Pons (tissue), 1 donor: ENCODE measurements at regions not wholly inside any gene's neighbourhood (a gene's known extent, or its start where the extent isn't known, plus 50 kb on each side); places are given as distances from the start of the nearest gene placed in this dataset.
"Not testable (repeated sequence)": the region's sequence is repeated elsewhere in the genome, so short reads cannot be mapped to it uniquely, and the experiment has no call there.

ENCODE experiments used
- DNase-seq: peaks from one replicate; pipeline ENCODE4 v3.0.0-alpha.2; 2016; ENCODE audit warnings: low spot score

GRCh38 chr6:81105998-81106397, 646.5 kb downstream of the TENT5A start:
- no peak for DNase-seq

DNA sequence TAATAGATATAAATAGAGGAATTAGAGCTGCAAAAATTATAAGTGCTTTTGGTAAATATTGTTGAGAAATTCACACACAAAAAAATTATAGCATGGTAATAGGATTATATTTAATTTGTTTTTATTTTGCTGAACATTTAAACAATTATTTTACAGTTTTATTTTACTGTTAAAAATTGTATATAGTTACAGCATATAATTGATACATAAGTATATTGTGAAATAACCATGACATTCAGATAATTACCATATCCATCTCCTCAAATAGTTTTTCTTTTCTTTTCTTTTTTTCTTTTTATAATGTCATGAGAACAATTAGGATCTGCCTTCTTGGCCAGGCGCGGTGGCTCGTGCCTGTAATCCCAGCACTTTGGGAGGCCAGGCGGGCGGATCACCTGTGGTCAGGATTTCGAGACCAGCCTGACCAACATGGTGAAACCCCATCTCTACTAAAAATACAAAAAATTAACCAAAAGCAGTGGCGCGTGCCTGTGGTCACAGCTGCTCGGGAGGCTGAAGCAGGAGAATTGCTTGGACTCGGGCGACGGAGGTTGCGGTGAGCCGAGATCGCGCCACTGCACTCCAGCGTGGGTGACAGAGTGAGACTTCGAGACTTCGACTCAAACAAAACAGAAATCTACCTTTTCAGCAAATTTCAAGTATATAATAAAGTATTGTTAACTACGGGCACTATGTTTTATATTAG, 654.2 kb downstream of the TENT5A start:
- DNase-seq, result no peak

GRCh38 chr6:81096464-81096863, 656.0 kb downstream of the TENT5A start:
- DNase-seq, result not testable (repeated sequence)

GRCh38 chr6:81093051-81093450, 659.4 kb downstream of the TENT5A start:
- no peak for DNase-seq

DNA sequence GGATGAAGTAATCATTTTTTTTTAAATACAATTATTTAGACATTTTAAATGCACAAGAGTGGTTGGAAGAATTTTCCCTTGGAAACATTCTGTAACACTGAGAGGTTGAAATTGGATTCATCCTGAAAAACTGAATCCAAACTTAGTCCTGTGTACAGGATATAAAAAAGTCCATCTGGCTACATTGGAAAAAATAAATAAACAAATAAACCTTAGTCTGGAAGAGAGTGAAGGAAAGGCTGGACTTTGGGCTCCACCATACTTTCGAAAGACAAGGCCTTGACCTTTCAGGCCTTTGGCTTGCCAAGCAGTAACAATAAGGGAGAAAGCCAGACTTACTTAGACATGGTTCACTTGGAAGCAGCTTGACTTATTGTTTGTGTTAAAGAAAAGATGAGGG, 664.3 kb downstream of the TENT5A start:
- DNase-seq, result no peak

DNA sequence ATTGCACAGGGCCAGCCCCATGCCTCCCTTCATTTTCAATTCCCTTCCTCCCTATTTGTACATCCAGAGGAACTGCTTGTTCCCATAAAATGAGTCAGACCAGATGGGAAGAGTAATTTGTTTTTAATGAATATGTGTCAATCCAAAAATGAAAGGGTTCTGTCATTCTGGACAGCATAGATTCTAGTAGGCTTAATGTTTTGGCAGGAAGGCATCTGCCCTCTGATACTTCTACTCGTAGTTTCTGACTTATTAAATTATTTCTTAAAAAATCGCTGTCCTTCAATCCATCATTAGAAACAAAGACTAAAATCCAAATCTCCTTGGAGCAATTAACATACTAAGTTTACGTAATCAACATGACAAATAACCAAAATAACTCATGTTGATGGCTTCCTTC, 665.5 kb downstream of the TENT5A start:
- no peak for DNase-seq

DNA sequence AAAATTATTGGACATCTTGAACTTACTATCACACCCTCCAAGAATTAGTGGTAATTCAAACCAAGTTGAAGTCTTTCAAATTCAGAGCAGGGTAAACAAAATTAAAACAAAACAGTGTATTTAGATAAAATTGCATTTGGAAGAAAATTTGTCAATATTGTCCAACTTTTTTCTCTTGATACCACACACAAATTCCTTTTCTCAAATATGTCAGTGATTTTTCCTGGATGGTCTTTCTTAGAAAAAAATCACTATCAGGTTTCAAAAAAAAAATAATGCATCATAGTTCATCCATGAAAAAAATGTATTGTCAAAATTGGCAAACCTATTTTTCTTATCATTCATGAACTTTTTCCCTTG, 667.1 kb downstream of the TENT5A start:
- no peak for DNase-seq

DNA sequence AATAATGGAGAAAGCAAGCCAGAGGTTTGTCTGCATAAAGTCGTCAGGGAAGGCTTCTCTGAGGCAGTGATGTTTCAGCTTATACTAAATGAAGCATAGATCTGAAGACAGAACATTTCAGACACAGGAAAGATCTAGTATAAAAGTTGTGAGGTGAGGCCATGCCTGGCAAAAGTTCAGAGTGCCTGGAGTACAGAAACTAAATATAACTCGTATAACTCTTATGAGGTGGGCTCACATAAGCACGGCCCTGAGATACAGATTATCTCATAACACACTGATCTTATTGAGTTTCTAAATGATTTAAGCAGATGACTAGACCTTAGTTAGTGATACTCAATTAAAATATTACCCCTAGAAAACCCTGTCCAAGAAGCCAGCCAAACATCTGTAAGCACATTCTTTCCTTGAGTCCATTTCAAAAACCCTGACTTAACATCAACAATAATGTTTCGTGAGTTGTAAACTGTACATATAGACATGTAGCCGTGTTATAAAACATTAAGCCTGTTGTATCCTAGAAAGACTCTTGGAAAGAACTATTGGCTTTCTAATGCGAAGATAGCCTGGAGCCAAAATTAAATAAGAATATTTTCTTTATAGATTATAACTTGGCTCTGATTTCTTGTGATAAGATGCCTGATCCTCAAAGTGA, 667.6 kb downstream of the TENT5A start:
- DNase-seq, result no peak

- peak; percentile 56 for DNase-seq
Observed at GRCh38 chr6:81075974-81076373, 676.5 kb downstream of the TENT5A start.

DNA sequence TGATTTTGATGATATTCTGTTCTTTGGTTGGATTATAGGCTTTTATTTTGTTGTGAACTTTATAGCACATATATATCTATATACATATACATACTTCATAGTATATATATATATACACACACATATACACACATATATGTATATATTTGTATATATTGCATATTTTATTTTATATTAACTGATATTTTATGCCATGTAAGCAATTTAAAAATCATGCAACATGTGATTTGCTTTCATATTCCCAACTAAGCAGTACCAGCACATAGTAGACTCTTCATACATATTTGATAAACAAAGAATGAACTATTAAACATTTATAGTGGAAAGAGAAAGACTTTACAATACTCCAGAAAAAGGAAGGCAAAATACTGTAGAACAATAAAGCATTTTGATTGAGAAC, 679.2 kb downstream of the TENT5A start:
- DNase-seq, result no peak

DNA sequence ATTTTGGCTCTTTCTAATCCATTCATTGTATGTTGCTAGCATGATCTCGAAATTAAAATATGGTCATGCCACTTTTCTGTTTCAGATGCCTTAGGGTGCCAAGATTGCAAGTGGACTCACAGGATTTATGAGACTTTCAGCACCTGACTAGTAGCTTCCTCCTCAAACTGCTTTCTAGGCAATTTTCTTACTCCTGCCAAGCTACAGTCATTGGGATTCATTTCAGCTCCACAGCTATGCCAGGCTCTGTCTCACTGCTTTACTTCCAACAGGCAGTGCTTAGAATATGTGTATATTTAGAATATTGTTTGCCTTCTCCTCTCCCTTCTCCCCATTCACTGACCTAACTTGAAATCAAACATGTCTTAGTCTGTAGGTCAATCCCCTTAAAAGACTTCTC, 681.4 kb downstream of the TENT5A start:
- DNase-seq, result no peak

- no peak for DNase-seq
Observed at GRCh38 chr6:81067057-81067456, 685.4 kb downstream of the TENT5A start.

- DNase-seq, result no peak
Observed at GRCh38 chr6:81063891-81064290, 688.6 kb downstream of the TENT5A start.

GRCh38 chr6:81054036-81054435, 698.4 kb downstream of the TENT5A start:
- no peak for DNase-seq

- DNase-seq, result no peak
Observed at GRCh38 chr6:81051952-81052351, 700.5 kb downstream of the TENT5A start.

DNA sequence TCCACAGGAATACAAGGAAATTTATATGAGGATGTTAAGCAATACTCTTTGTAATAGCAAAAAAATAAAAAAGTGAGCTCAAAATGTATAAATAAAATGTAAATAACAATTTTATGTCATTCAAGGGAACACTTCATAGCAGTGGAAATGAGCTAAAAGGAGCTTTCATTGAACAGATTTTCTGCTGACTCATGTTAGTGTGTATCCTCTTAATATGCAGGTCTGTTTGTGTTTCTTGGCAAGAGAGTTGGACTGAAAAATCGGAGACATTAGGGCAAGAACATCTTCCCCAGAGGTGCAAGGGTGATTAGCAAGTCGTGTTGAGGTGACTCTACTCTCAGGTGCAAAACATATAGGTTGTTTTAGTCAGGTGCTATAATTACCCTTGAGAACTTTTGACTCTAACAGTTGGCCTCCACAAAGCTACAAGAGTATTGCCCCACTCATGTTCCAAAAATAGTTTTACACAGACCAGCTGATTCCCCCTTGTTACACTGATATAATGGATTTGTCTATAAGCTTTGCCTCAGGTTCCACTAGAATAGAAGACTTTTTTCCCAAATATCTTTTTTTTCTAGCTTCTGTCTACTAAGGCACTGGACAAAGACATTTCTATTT, 702.9 kb downstream of the TENT5A start:
- DNase-seq, result peak; percentile 11

DNA sequence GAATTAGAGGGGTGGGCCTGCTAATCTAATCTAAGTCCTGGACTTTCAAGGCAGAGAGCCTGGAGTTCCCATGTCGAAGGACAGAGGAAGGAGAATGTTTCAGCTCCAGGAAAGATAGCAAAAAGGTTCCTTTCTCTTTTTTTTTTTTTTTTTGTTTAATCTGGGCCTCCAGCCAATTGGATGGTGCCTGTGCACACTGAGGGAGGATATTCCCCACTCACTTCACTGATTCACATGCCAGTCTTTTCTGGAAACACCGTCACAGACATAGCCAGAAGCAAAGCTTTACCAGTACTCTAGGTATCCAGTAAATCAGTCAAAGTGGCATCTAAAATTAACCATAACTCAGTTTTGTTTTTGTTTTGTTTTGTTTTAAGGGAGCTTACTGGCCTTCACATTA, 721.1 kb downstream of the TENT5A start:
- peak; percentile 6 for DNase-seq

DNA sequence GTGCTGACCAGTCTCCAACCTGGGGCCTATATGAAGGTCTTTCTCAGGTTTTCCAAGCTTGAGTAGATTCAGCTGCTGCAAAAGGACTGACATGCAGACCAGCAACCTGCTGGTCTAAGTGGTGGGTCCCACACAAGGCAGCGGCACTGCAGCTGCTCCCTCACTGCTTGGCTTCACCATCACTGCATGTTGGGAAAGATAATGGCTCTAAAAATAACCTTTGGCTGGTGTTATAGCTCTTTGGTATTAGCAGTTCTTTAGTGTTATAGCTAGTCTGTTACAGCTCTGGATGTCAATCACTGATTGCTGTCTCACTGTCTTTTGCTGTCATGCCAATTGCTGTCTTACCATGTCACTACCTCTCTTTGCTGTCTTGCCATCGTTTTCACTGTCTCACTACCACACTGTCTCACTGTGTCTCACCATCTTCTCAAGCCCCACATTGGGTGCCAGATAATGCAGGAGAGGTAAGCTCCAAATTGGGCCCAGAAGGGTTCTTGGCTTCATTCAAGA, 726.4 kb downstream of the TENT5A start:
- DNase-seq, result no peak

DNA sequence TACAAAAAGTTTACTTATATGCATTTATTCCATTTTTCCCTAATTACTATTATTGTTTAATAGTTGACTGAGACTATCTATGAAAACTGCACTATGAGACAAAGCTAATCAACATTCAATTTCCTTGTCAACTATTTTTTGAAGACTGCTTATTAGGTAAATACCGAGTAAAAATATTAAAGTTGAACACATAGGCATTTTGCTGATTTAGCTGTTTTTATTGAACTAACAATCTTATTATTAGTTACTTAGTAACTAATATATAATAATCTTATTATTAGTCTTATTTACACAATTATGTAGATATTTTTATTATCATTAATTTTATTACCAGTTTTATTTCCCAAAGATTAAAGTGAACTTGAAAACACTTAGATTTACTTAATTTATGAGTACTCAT, 728.8 kb downstream of the TENT5A start:
- DNase-seq, result no peak

DNA sequence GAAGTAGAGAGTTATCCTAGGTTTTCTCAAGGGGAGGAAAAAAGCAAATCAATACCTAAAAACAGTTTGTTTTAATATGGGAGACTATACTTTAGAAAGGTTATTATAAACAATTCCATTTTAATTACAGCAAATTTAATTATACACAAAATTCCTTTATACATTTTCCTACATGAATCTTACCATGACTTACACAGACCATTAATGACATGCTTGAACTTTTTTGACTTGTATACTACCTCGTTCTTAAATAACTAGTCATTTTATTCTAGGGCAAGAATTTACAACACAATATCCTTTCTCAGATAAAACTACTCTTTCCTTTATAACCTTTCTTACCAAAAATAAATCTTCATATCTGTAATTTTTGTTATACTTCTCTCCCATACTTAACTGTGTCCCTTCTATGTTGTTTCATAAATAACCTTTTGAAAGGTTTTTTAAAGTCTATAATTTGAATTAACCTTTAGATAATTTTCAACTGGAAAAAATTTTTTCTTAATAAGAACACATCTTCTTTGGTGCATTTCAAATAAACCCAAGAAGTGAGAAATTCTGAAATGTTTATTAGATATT, 729.4 kb downstream of the TENT5A start:
- DNase-seq, result no peak

- not testable (repeated sequence) for DNase-seq
Observed at GRCh38 chr6:81017586-81017985, 734.9 kb downstream of the TENT5A start.

DNA sequence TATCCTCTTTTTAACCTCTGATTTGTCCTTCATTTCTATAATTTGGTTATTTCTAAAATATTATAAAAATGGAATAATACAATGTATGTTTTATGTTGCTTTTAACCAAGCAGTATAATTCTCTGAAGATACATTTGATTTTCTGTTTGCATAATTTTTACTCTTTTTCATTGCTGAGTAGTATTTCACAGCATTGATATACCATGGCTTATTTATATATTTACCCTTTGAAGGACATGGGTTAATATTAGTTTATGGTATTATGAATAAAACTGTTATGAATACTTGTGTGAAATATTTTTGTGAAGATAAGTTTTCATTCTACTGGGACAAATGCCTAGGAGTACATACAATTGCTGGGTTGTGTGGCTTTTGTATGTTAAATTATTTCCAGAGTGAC, 748.6 kb downstream of the TENT5A start:
- no peak for DNase-seq

DNA sequence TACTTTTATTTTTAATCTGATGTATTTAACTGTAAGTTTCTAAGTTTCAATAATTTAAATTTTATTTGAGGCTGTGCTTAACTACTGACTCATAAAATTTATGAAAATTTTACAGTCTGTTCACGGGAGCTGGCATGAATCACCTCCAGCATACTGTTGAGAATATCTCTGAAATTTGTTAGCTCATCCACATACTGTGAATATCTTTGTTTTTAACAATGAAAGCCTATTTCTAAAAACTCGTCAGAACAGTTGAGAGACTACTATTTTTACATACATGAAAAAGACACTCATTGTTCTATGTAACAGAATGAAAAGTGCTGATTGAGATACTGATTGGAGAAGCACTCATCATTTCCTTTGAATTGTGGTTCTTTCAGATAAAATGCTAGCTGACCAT, 749.3 kb downstream of the TENT5A start:
- no peak for DNase-seq
